Muscle layer of duodenum (tissue), 2 donors: ENCODE measurements at regions not wholly inside any gene's neighbourhood (a gene's known extent, or its start where the extent isn't known, plus 50 kb on each side); places are given as distances from the start of the nearest gene placed in this dataset.

Experiments used
- H3K27ac ChIP-seq: one replicate; pipeline ENCODE4 v1.7.0; 2013; ENCODE audit warnings: mild to moderate bottlenecking, low read length
- H3K27me3 ChIP-seq: one replicate; pipeline ENCODE4 v1.7.0; 2013; ENCODE audit warnings: low read depth, mild to moderate bottlenecking, control low read depth, low read length
- H3K36me3 ChIP-seq, 2 donors: one replicate each; pipeline ENCODE4 v1.7.0; 2013; ENCODE audit warnings: low read length in 2 of 2, control low read depth in 1 of 2, mild to moderate bottlenecking in 1 of 2; ENCODE audit not compliant: insufficient read depth in 2 of 2, control insufficient read depth in 1 of 2
- H3K4me1 ChIP-seq, 2 donors: one replicate each; pipeline ENCODE4 v1.7.0; 2013; ENCODE audit warnings: low read length in 2 of 2, mild to moderate bottlenecking in 2 of 2, control low read depth in 1 of 2, moderate library complexity in 1 of 2; ENCODE audit not compliant: insufficient read depth in 2 of 2, control insufficient read depth in 1 of 2
- H3K4me3 ChIP-seq, 2 donors: one replicate each; pipeline ENCODE4 v1.7.0; 2013; ENCODE audit warnings: low read length in 2 of 2, low read depth in 1 of 2, mild to moderate bottlenecking in 1 of 2
- H3K9me3 ChIP-seq, 2 donors: one replicate each; pipeline ENCODE4 v1.7.0; 2013; ENCODE audit warnings: low read length in 2 of 2, control low read depth in 1 of 2, mild to moderate bottlenecking in 1 of 2; ENCODE audit not compliant: control insufficient read depth in 1 of 2
- donor health status: healthy.

DNA sequence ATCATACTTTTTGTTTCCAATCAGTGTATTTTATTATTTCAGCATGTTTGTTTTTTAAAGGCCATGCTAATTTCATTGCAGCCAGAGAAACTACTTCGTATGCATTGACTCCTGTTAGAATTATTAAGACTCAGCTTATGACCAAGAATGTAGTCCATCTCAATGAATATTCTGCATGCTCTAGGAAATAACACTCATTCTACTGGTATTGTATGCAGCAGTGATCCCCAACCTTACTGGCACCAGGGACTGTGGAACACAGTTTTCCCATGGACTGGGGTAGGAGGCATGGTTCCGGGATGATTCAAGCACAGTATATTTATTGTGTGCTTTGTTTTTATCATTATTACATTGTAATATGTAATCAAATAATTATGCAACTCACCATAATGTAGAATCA is 356.9 kb downstream of the DSEL start:
- H3K9me3 ChIP-seq, result no peaks in the 10 kb centered on the region
- H3K27me3 ChIP-seq, result no peaks in the 10 kb centered on the region
- H3K36me3 ChIP-seq, result no peaks in the 10 kb centered on the region
- H3K4me1 ChIP-seq, result no peaks in the 10 kb centered on the region
- no peak overlapping the region for H3K27ac ChIP-seq
- no peak overlapping the region for H3K4me3 ChIP-seq

- Histone ChIP-seq H3K36me3 (no peaks in the 10 kb centered on the region), H3K27ac (no peak overlapping the region), H3K9me3 (no peaks in the 10 kb centered on the region), H3K4me3 (no peak overlapping the region), H3K27me3 (no peaks in the 10 kb centered on the region), H3K4me1 (no peaks in the 10 kb centered on the region)
Measured at GRCh38 chr18:67154979-67155378, 361.5 kb downstream of the DSEL start.

GRCh38 chr18:67151366-67151765 is 365.2 kb downstream of the DSEL start:
- H3K4me1 ChIP-seq, result no peaks in the 10 kb centered on the region
- H3K36me3 ChIP-seq, result no peaks in the 10 kb centered on the region

DNA sequence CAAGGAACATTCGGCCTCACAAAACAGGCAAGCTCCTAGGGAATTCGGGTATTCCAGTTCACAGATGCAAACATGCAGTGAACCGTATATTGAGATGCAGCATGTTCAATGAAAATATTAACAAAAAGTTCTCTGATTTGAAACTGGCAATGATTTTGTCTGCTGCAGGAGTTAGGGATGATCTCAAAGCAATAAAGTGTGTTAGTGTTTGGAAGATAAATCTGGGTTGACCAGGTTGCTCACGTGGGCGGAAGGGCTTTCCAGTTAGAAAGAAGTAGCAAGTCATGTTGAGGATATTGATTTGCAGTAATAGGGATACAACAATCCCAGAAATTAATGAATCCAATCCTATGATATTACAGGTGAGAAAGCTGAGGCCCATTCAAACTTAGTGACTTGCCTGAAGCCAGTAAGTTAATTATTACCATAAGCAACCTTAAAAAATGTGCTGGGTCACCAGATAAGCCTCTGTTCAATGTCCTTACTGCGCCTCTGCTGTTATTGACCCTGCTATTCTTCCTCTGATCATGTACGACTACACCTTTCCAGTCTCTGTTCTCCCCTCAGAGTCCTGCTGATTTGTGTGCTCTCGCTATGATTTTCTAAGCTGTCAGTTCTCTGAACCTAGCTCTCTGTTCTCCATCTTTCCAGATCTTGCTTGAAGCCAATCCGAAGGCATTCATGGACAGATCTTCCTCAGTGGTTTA is 370.8 kb downstream of the DSEL start:
- Histone ChIP-seq H3K4me1 (no peaks in the 10 kb centered on the region), H3K27ac (no peak overlapping the region), H3K4me3 (no peak overlapping the region), H3K27me3 (no peaks in the 10 kb centered on the region), H3K36me3 (no peaks in the 10 kb centered on the region), H3K9me3 (no peaks in the 10 kb centered on the region)

More at GRCh38 chr18:67151366-67151765, 365.2 kb downstream of the DSEL start:
- Histone ChIP-seq H3K9me3 (no peaks in the 10 kb centered on the region), H3K27ac (no peak overlapping the region), H3K27me3 (no peaks in the 10 kb centered on the region), H3K4me3 (no peak overlapping the region)

- H3K27me3 ChIP-seq, result no peaks in the 10 kb centered on the region
- H3K36me3 ChIP-seq, result no peaks in the 10 kb centered on the region
- no peaks in the 10 kb centered on the region for H3K4me1 ChIP-seq
- no peaks in the 10 kb centered on the region for H3K9me3 ChIP-seq
- no peak overlapping the region for H3K27ac ChIP-seq
- no peak overlapping the region for H3K4me3 ChIP-seq
Measured at GRCh38 chr18:67144329-67144728, 372.2 kb downstream of the DSEL start.

- no peaks in the 10 kb centered on the region for H3K36me3 ChIP-seq
- H3K4me1 ChIP-seq, result no peaks in the 10 kb centered on the region
- no peak overlapping the region for H3K27ac ChIP-seq
- H3K27me3 ChIP-seq, result no peaks in the 10 kb centered on the region
- no peaks in the 10 kb centered on the region for H3K9me3 ChIP-seq
- no peak overlapping the region for H3K4me3 ChIP-seq
Measured at GRCh38 chr18:67143028-67143427, 373.5 kb downstream of the DSEL start.

- H3K4me3 ChIP-seq, result no peak overlapping the region
- no peaks in the 10 kb centered on the region for H3K27me3 ChIP-seq
- H3K4me1 ChIP-seq, result no peaks in the 10 kb centered on the region
Measured at GRCh38 chr18:67142604-67143003, 373.9 kb downstream of the DSEL start.

GRCh38 chr18:67140495-67140894 is 376.0 kb downstream of the DSEL start:
- no peaks in the 10 kb centered on the region for H3K27me3 ChIP-seq
- no peak overlapping the region for H3K4me3 ChIP-seq
- H3K27ac ChIP-seq, result no peak overlapping the region
- no peaks in the 10 kb centered on the region for H3K36me3 ChIP-seq
- H3K9me3 ChIP-seq, result no peaks in the 10 kb centered on the region
- H3K4me1 ChIP-seq, result no peaks in the 10 kb centered on the region

More at GRCh38 chr18:67142604-67143003, 373.9 kb downstream of the DSEL start:
- no peak overlapping the region for H3K27ac ChIP-seq
- no peaks in the 10 kb centered on the region for H3K36me3 ChIP-seq
- H3K9me3 ChIP-seq, result no peaks in the 10 kb centered on the region

GRCh38 chr18:67139899-67140298 is 376.6 kb downstream of the DSEL start:
- Histone ChIP-seq H3K27me3 (no peaks in the 10 kb centered on the region), H3K4me1 (no peaks in the 10 kb centered on the region)

DNA sequence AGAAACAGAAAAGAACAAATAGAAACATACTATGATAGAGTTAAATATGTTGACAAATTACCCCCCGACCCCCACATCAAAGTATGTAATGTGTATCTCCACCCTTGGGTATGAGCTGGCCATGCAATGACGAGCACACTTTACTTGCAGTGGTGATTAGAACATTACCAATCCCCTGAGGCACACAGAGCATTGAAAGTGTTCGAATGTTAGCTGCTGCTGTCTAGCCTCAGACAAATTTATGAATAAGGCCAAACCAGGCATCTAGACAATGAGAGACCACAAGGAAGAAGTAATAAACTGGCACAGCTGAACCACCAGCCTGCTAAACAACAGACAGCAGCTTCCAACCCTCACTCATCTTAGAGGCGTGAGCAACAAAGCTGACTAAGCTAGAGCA is 380.5 kb downstream of the DSEL start:
- no peaks in the 10 kb centered on the region for H3K27me3 ChIP-seq
- H3K9me3 ChIP-seq, result no peaks in the 10 kb centered on the region
- no peak overlapping the region for H3K4me3 ChIP-seq
- H3K27ac ChIP-seq, result no peak overlapping the region
- H3K36me3 ChIP-seq, result no peaks in the 10 kb centered on the region
- H3K4me1 ChIP-seq, result no peaks in the 10 kb centered on the region

More at GRCh38 chr18:67139899-67140298, 376.6 kb downstream of the DSEL start:
- Histone ChIP-seq H3K4me3 (no peak overlapping the region), H3K36me3 (no peaks in the 10 kb centered on the region), H3K27ac (no peak overlapping the region), H3K9me3 (no peaks in the 10 kb centered on the region)

- H3K9me3 ChIP-seq, result no peaks in the 10 kb centered on the region
- H3K4me1 ChIP-seq, result no peaks in the 10 kb centered on the region
- no peaks in the 10 kb centered on the region for H3K36me3 ChIP-seq
- no peak overlapping the region for H3K27ac ChIP-seq
- no peak overlapping the region for H3K4me3 ChIP-seq
- H3K27me3 ChIP-seq, result no peaks in the 10 kb centered on the region
Measured at GRCh38 chr18:67134911-67135310, 381.6 kb downstream of the DSEL start.

- Histone ChIP-seq H3K36me3 (no peaks in the 10 kb centered on the region), H3K4me1 (no peaks in the 10 kb centered on the region), H3K9me3 (no peaks in the 10 kb centered on the region), H3K4me3 (no peak overlapping the region), H3K27me3 (no peaks in the 10 kb centered on the region), H3K27ac (no peak overlapping the region)
Measured at GRCh38 chr18:67133669-67134068, 382.9 kb downstream of the DSEL start.
